NCI-H2107 treated with DMSO at 0.1 percent for 48 hours (cell line): ENCODE measurements at regions not wholly inside any gene's neighbourhood (a gene's known extent, or its start where the extent isn't known, plus 50 kb on each side); places are given as distances from the start of the nearest gene placed in this dataset.

ENCODE experiments used
- DNase-seq: peaks from one replicate; lab custom pipeline; 2025; ENCODE audit not compliant: unreplicated experiment; lab: John Stamatoyannopoulos, UW

DNA sequence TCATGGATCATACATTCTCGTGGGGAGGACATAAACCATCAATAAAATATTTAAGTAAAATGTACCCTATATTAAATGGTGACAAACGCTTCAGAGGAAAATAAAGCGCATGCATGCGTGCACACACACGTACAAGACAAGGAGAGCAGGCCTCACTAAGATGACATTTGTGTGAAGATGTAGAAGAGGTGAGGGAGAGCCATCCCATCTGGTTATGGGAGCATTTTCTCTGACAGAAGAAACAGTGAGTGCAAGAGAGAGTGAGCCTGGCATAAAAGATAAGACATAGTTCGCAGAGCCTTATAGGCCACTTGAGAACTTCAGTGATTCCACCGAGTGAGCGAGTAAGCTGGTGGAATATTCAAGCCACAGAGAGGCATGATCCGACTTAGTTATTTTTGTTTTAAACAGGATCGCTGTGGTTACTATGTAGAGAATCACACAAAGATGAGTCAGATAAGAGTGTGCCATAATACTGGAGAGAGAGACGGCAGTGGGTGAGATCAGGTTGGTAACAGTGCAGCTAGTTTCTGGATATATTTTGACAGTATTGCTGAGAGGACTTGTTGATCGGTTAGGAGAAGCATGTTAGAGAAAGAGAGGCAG is 624.2 kb downstream of the PLPP3 start:
- DNase-seq, result no peak

DNA sequence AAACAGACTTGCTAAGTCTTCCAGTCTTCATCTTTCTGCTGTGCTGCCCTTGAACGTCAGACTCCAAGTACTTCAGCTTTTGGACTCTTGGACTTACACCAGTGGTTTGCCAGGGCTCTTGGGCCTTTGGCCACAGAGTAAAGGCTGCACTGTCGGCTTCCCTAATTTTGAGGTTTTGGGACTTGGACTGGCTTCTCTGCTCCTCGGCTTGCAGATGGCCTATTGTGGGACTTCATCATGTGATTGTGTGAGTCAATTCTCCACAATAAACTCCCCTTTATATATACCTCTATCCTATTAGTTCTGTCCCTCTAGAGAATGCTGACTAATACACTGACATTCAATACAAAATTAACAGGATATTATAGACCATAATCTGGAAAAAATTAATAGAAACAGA is 628.1 kb downstream of the PLPP3 start:
- DNase-seq, result no peak

DNA sequence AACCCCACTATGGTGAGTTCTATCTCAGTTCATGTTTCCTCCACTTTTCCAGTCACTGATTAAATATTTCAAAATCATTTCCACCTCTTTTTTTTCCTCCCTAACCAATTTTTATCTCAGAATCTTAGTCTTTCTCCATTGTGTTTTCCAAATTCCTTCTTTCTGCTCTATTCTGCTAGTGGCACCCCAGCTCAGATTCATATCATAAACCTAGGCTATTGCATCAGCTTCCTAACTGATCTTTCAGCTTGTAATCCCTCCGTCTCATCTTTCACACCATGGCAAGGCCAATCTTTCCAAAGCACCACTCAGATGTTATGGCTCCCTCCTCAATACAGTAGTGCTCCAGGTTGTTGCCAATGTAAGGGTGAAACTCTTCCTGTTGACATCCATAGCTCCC is 631.9 kb downstream of the PLPP3 start:
- DNase-seq, result peak; percentile 5

DNA sequence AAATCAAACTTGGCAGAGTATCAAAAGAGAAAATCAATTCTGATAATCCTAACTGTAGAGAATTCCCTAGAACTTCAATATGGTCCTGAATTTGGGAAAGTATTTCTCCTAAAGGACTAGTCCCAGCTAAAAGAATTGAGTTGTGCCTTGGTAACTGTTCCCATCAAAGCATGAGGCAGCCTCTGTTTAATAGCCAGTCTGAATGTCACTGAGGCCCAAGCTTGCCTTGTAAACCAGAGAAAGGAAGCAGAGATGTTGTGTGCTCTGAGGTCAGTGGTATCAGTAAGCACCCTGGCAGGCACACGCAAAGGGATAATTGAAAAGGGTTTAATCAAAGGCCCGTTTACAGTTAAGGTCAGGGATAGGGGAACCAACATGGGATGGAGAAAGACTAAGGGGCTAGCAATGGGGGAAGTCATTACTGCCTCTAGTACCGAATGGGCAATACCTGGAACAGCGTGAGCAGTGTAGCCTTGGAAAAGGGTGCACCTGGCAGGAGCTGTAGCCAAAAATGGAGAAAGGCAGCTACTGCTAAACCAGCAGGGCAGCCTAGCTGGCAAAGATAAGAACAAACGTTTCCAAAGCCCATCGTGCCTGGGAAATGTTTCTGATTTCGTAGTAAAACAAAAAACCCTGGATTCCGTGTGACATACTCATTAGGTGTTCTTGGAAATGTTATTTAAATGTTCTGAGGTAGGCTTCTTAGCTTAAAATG is 635.5 kb downstream of the PLPP3 start:
- no peak for DNase-seq

DNA sequence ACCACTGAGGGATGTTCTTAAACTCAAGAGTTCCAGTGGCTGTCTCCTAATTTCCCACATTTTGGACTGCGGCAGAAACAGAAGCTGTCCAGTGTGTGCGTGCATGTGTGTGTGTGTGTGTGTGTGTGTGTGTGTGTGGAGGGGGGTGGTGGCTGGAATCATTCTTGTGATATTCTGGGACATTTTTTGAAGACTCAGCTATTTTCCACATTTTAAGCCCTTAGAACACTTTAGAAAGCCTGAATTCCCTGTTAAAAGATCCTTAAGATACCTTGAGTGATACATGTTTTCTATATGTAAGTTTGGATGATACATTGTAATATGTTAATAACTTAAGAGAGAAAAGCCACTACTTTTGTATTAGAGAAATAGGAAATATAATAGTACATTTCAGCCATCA is 636.4 kb downstream of the PLPP3 start:
- no peak for DNase-seq

DNA sequence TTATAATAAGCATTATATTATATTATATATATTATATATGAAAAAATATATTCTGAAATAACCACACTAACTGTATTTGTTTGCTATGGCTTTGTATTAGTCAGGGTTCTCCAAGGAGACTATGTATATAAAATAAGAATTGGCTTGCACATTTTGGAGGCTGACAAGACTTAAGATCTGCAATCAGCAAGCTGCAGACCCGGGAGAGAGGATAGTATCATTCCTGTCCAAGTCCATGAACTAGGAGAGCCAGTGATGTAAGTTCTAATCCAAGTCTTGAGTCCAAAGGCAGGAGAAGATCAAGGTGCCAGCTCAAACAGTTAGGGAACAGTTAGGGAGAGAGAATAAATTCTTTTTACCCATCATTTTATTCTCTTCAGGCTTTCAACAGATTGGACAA is 639.5 kb downstream of the PLPP3 start:
- DNase-seq, result no peak

DNA sequence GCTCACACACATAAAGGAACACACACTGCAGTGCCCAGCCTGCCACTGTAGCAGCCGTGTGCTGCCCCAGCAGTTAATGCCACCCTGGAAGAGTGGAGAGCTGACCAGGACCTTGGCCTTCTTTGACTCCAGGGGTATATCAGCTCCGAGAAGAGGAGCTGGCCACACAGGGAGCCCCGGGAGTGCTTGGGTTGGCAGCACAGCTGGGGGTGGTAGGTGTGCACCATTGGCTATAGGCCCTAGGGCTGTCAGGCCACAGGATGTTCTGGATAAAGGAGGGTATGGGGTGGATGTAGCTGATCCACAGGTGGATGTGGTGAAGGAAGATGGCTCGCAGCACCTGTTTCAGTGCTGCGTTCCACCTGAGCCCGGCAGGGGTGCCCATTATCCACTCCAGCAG is 640.5 kb downstream of the PLPP3 start:
- DNase-seq, result peak; percentile 74

DNA sequence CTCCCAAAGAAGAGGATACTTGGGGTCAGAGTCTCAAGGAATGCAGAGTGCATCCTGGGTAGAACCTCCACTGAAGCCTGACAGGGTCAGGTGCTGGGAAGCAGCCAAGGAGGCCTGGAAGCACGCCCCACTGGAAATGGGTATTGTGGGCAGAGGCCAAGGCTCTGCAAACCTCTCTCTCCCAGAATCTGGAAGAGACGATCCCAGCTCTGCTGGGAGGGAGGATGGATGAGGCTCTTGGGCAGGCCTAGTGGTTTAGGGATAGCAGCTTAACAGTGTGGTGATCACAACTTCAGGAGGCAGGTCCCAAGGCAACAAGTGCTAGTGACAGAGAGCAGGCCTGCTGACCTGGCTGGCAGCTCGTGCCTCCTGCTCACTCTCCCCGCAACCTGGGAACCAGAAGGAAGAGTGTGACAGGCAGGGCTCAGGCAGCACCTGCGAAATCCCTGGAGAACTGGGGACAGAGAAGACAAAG is 641.0 kb downstream of the PLPP3 start:
- DNase-seq, result peak; percentile 86

DNA sequence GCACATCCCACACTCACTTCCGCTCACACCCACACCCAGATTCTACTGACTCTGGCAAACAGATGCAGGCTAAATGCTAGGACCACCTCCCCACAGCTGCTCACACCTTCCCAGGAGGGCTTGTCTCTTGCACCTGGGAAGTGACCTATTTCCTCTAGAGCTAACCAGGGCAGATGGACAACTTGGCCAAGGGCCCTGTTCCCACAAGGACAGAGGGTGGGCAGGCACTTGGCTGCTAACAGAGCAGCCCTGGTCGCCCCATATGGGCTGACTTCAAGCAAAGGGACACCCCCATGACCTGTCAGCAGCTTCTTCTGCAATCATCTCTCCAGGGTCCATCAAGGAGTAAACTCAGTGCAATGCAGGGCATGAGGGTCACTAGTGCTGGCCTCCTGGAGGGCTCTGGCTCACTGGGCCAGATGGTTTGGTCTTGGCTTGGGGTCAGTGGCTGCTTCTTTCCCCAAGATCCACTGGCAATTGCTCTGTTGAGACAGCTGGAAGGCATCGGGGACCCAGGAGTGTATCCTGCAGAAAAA is 641.5 kb downstream of the PLPP3 start:
- DNase-seq, result no peak

DNA sequence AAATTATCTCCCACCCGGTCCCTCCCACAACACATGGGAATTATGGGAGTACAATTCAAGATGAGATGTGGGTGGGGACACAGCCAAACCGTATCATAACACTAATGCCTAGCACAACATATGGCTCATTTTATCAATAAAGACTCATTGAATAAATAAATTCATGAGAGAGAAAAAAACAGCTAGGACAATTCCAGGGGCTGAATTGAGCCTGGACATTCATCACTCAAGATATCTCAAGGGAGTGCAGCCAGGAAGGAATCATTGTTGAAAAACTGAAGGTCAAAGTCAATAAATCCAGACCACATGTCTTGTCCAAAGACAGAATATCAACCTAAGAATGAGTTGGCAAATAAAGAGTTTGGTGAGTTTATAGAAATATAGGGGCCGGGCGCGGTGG is 644.1 kb downstream of the PLPP3 start:
- DNase-seq, result no peak

DNA sequence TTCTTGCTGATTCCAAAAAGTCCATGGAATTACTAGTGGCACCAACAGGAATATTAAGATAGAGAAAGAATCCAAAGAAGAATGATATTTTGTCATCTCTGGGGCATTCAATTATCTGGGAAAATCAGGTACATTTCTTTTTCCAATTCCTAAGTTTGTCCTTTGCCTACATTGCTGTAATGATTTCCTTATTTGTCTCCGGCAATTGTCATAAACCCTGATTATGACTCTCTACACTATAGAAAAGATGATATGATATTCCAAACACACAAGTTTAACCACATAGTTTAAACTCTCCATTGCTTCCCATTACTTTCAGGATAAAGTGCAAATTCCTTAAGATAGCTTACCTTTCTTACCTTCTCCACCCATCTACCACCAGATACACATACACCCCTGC is 647.0 kb downstream of the PLPP3 start:
- DNase-seq, result no peak

DNA sequence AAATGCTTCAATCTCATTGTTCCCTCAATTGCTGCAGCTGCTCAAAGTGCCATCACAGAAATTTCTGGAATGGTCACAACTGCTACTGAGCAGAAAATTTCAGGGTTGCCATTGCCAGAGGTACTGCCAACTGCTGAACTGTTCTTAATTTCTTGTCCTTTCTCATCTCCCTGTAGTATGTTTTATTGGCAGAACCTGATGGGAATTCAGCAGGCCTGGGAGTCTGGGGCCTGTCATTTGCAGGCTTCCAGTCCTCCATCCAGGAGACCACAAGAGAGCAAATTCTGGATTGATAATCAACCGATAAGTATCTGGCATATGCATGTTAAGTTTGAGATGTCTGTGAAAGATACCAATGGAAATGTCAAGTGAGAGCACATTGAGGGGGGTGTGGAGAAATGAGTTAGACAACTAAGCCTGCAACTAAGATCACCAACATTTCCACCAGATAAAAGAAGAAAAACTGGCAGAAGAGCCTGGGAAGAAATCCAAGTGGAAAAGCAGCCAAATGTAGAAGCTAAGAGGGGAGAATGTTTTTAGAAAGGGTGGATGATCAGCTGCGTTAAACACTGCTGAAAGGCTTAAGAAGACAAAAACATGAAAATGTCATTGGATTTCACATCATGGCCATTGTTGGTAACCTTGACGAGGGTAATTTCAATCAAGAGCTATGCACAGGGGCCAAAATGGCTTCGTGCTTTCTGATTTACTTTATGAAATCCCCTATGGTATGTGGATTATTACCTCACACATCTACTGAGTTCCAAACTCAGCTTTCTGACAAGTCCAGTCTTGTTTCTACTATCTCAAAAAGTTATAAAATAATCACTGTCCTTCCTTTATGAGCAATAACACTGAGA is 648.1 kb downstream of the PLPP3 start:
- no peak for DNase-seq

DNA sequence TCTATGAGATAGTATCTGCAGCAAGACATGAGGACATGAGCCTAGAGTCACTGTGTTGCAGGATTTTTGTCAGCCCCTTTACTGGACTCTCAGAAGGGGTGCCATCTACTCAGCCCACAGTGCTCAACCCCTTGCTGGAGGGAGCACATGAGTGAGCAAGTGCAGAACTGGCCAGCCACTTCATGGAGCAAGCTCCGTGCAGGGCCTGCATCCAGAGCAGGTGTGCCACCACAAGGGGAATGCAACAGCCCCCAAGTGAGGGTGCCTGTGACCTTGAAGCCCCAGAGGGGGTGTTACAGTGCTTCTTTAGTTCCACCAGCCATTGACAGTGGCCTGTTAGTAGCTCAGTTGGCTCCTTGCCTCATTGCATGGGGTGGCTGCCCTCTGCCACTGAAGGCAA is 649.7 kb downstream of the PLPP3 start:
- no peak for DNase-seq

DNA sequence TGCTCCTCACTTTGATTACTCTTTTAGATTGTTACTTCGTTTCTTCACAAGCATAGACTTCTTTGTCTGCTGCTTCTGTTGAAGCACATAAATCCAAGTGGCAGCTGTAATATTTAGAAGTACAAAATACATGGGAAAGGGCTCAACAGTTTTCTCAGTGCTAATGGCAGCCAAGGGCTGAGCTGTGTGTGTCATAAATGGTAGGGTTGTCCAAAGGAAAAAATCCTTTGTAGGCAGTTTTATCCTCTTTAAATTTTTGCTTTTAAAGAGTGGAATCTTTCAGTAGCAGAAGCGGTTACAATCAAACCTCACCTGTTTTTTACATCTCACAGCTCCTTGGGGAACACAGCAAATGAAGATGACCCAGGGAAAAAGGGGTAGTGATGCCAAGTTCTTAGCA is 650.8 kb downstream of the PLPP3 start:
- DNase-seq, result no peak

DNA sequence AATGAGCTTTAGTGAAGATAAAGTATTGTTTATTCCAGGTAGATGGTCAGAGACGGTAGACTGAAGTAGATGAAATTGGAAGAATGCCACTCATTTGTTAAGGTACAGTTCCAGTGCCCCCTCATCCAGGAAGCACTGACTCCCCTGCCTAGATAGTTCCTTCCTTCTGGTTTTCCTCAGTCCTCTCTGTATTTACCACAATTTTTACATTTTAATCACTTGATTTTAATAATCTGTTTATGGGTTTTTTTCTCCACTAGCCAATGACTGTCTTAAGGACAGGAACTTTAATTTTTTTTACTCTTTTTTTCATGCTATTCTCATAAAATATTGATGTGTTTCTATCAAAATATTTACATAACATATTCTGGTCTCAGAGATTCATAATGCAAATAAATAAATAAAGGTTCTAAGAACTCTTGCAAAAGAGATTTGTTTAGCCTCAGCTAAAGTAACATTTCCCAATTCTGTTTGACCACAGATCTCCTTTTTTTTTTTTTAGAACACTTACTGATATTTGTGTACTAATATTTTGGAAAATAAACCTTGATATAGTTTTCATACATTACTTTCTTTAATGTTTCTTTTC is 651.6 kb downstream of the PLPP3 start:
- no peak for DNase-seq

DNA sequence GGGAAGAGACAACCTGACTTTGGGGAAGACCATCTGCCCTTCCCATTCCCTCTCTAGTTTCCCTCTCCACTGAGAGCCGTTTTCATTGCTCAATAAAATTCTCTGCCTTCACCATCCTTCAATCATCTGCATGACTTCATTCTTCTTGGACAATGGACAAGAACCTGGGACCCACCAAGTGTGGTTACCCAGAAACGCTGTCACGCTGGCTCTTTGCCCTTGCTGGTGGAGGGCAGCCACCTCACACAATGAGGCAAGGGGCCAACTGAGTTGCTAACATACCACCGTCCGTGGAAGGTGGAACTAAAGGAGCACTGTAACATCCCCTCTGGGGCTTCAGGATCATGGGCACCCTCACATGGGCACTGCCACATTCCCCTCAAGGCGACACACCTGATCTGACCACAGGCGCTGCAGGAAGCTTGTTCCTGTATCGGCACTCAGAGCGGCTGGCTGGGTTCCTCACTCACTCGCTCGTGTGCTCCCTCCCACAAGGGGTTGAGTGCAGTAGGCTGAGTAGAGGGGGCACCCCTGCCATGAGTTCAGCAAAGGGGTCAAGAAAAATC is 652.4 kb downstream of the PLPP3 start:
- DNase-seq, result no peak

DNA sequence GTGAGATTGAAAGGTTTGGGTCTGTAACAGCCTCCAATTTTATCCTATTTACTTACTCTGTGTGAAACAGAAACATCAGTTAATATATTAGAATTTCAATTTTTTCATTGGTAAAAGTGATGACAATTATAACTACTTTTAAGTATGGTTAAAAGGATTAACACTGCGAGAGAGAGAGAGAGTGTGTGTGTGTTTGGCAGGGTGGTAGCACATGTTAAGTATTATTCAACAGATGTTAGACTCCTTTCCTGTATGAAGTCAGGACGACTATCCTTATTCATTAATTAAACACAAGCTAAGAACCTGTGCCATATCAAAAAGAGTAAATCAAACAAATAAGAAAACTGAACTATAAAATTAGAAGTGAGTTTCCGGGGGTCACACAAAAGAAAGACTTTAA is 662.5 kb downstream of the PLPP3 start:
- DNase-seq, result no peak

DNA sequence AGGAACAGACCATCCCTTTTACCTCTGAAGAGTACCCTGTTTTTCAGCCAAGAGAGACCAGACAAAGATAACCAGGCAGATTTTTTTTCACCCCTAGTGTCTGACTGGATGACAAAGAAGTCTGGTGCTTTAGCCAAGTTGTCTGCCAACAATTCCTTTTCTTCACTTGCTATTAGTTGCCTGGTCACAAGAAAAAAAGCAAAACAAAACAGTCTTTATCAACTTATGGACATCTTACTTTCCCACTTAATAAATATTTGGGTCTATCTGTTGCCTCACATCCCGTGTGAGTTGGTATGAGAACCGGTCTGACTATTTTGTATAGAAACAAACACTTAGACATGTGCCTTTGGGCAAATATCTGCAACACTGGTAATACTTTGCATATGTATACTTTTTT is 662.9 kb downstream of the PLPP3 start:
- DNase-seq, result no peak

DNA sequence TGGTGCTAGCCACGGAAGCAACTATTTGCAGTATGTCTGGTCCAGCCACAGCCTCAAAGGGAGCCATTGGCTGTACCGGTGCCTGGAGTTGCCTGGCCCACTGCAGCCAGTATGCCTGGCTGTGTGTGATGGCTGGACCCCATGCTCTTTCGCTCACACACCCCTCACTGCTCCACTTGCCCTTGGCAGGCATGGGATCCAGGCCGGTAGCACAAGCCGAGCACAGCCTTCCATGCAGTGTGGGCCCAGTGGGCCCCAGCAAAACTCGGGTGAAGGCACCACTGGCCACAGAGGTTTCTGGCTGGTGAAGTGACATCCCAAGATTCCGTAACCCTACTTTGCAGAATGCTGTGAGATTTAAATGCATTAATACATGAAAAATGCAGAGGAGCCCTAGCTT is 665.8 kb downstream of the PLPP3 start:
- DNase-seq, result no peak

DNA sequence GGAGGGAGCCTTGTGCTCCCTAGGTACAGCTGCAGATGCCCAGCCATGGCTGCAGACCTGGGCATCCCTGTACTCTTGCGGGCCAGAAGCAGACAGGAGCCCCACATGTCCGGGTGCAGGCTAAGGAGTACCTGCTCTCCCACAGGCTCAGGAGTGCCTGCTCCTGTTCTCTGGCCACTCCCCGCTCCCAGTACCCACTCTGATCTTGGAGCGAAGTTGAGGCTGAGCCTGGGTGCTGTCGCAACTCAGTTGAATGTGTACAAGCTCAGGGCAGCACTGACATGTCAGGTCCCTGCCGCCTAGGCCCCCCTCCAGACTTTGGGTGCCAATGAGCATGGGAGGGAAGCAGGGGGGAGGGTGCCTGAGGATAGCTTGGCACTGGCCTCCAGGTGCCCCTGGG is 666.9 kb downstream of the PLPP3 start:
- no peak for DNase-seq

DNA sequence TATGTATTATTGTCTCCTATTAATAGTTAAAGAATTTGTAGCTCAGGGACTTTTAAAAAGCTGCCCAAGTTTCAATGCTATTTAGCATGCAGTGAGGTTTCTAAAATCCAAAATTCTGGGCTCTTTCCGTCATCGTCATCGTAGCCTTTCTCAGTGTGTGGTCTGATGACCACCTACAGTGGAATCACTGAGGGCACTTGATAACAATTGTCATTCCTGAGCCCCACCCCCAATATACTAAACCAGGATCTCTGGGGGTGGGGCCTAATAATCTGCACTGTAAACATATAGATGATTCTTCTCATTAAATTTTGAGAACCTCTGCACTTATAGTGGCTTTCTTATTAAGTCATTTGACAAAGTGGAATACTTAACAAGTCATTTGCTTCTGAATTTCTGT is 674.8 kb downstream of the PLPP3 start:
- no peak for DNase-seq
